ENCODE measurements at regions not wholly inside any gene's neighbourhood (a gene's known extent, or its start where the extent isn't known, plus 50 kb on each side); places are given as distances from the start of the nearest gene placed in this dataset.

DNA sequence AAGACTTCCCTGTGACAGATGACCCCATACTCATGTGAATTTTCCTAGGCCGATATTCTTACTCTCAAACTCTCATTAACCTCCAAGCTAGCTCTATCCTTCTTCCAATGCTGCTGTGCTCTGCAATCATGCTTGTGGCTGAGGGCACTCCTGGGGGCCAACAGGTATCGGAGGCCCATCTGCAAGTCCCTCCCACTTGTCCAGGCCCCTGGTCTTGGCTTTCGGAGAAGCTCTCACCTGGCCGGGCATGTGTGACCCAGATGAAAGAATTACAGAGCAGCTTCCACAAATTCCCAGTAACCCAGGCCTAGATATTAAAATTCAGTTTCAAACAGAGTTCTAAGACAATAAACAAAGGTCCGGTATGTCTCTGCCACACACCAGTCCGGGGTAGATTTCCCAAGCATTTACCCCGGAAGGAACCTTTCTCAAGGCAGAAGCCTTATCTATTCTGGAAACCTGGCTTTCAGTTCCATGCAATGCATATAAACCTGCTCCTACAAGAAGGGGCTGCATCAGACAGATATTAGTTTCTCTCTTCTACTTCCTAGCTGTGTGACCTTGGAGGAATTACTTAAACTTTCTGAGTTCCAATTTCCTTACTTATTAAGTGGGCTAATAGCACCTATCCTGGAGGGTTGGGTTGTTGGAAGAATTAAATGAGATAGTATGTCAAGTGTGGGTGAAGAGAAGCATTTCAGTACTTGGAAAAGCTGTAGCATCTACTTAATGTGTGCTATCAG lies 270.8 kb downstream of the PTTG2 start:
- DNase-seq = no peak

DNA sequence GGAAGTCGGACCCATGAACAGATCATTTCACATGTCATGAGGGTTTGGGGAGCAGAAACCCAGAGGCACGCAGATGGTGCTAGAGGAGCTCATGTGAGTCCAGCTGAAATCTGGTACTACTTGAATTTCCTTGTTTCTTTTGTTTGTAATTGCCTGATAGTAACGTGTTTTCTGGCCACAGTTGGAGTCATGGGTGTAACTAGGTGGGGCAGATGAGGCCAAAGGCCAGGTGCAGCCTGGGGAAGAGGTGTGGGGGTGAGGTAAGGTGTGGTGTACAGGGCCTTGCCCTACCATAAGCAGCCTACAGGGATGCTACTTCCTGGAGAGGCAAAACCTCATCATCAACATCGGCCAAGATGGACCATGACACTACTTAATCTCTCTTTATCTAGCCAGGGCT lies 271.4 kb downstream of the PTTG2 start:
- no peak for DNase-seq

DNA sequence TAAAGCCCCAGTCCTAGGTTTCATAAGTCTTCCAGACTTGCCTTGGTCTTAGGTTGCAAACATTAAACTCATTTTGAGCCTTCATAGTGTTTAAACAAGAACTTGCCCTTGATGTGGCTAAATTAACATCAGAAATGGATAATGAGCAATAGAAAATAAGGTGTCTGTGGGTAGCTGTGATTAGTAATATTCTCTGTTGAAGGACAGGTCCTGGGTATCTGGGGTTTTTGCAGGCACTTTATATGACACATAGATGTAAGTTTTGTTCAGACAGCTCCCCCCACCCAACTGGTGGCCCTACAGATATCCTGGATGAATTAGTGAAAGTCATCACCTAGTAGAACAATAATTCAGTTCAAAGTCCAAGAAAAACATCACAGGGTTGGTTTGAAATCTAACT lies 272.5 kb downstream of the PTTG2 start:
- DNase-seq = no peak

DNA sequence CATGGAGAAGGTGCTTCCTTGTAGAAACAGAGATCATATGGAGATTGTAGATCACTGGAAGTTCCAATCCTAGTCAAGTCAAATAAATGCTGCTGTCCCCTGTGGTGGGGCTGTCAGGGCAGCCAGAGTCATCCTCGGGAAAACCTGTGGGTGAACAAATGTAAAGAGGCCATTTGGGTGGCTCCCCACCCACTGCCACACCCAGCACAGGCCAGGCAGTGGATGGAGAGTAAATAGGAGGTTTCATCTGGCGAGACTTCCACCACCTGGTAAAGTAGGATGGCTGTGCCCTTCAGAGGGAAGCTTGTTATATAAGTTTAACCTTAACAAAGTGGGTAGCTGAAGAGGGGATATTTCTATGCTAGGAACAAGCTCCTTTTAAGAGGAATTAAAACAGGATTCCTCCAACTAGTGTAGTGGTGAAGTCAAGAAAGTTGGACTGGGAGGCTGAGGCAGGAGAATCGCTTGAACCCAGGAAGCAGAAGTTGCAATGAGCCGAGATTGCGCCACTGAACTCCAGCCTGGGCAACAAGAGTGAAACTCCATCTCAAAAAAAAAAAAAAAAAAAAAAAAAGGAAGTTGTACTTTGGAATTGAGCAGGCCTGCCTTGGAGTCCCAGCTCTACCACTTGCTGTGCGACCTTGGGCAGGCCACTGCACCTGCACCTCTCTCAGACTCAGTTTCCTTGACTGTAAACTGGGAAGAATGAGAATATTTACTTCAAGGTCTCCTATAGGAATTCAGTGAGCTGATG lies 273.7 kb downstream of the PTTG2 start:
- no peak for DNase-seq

DNA sequence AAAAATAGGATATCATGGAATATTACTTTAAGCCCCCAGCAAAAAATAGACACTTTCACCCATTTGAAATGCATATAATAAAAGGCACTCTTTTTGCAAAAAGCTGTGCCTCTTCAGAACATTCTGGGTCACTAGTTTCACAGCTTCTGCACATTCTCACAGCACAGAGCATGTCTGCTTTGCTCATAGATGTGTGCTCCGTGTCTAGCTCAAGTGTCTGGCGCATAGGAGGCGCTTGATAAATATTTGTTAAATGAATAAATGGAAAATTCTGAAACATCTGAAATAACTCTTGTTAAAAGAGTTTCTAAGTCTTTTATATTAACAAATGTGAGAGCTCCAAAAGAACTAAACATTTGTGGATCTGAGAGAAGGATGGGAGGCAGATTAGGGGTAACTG lies 275.2 kb downstream of the PTTG2 start:
- no peak for DNase-seq

DNA sequence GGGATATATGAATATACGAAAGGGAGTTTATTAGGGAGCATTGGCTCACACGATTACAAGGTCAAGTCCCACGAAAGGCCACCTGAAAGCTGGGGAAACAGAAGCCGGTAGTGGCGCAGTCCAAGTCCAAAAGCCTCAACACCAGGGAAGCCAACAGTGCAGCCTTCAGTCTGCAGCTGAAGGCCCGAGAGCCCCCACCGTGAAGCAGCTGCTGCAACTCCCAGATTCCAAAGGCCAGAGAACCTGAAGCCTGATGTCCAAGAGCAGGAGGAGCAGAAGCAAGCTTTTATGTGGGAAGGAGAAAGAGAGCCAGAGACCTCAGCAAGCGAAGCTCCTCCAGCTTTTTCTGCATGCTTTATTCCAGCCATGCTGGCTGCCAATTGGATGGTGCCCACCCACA lies 275.8 kb downstream of the PTTG2 start:
- DNase-seq = no peak

DNA sequence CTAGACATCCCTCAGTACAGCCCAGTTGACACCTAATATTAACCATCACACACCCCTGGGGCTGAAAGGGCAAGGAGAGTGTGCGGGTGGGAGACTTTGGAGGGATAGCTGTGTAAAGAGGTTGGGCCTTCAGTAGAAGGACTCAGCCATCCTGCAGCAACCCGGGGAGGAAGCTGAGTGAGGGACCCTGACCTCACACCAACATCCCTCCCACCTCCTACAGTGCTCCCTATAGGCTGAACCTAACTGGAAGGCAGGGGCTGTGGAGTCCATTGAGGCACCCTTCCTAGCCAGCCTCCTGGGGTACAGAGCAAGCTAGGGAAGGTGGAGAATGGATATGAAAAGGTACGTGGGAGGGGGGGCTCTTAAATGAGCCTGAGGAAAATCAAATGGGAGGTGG lies 276.3 kb downstream of the PTTG2 start:
- no peak for DNase-seq

DNA sequence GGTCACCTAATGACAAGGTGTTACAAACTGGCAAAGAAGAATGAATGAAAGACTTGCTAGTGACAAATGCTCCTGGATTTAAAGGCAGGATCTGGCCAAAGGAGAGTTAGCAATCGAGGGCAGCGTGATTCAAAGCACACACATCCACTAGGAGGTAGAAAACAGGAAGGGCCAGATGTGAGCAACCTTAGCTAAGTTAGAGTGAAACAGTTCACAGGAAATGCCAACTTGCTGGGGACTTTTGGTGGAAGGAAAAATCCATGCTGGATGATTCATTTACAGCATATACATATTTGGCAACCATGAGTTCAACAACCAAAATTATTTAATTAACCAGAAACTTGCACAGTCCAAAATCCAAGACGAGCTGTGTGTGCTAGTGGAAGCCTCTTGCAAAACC lies 276.9 kb downstream of the PTTG2 start:
- DNase-seq = no peak

DNA sequence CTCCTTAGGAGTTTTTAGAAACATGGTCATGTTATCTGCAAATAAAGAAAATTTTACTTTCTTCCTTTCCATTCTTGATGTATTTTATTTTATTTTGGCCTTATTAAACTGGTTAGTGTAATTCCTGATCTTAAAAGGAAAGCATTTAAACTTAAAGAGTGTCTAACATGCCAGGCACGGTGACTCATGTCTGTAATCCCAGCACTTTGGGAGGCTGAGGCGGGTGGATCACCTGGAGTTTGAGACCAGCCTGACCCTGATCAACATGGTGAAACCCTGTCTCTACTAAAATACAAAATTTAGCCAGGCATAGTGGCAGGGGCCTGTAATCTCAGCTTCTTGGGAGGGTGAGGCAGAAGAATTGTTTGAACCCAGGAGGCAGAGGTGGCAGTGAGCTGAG lies 281.3 kb downstream of the PTTG2 start:
- DNase-seq = no peak

DNA sequence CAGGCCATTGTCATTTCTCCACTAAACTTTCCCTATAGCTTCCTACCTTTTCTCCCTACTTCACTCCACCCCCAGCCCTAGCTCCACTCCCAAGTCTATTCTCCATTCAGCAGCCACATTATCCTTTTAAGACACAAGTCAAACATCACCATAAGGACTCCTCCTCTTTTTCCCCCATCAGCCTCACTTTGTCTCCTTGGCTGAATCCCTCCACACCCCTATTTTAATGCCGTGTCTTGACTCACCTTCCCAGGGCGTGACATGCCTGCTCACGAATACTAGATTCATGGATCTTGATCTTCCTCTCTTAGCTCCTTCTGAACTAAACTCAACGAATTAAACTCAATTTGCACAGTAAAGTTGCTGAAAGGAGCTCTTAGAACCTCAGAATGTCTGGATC lies 281.9 kb downstream of the PTTG2 start:
- DNase-seq = no peak

DNA sequence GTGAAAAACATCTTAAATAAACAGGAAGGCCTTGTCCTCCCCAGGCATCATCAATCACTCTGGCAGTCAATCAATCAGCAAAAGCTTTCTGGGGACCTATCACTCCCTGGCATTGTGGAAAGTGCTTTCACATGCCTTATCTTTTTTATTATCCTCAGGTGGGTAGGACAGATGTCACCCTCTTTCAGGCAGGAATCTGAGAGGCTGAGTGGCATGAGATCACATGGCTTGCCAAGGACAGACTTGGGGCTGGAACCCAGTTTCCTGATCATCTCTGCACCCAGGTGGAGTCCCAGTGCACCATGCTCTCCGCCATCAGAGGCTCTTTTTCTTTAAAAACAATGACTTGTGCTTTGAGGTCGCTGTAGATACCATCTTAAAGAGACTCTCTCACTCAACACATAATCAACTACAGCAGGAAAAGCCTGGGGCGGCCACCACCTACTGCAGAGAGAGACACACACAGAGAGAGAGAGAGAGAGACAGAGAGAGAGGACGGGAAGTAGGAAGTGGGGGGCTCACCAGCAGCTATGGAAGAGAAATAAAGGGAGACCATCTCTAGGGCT lies 282.7 kb downstream of the PTTG2 start:
- DNase-seq = no peak

DNA sequence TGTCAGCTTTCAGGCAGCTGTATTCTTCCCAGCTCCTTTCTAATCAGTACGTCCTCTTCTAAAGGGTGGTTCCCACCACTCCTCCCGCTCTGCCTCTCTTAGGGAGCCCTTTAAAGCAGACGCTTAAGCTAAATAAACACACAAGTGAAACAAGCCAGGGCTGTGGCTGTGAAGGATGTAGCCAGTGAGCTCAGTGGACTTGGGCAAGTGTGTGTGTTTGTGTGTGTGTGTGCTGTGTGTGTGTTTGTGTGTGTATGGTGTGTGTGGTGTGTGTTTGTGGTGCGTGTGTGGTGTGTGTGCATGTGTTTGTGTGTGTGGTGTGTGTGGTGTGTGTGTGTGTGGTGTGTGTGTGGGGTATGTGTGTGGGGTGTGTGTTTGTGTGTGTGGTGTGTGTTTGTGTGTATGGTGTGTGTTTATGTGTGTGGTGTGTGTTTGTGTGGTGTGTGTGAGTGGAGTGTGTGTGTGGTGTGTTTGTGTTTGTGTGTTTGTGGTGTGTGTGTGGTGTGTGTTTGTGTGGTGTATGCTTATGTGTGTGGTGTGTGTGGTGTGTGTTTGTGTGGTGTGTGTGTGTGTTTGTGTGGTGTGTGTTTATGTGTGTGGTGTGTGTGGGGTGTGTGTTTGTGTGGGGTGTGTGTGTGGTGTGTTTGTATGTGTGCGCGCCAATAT lies 283.3 kb downstream of the PTTG2 start:
- no peak for DNase-seq

DNA sequence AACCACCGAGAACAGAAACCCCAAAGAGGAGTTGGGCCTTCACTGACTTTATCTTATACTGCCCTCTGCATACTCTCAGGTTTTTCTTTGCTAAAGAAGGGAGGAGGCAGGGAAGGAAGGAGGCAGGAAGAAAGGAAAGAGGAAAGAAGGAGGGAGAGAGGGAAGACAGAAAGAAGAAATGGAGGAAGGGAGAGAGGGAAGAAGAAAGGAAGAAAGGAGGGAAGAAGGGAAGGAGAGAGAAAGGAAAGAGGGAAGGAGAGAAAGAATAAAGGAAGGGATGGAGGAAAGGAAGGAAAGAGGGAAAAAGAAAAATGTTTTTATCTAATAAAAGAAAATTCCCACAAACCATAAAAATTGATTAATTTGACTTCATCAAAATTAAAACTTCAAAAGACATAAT lies 294.6 kb downstream of the PTTG2 start:
- no peak for DNase-seq

DNA sequence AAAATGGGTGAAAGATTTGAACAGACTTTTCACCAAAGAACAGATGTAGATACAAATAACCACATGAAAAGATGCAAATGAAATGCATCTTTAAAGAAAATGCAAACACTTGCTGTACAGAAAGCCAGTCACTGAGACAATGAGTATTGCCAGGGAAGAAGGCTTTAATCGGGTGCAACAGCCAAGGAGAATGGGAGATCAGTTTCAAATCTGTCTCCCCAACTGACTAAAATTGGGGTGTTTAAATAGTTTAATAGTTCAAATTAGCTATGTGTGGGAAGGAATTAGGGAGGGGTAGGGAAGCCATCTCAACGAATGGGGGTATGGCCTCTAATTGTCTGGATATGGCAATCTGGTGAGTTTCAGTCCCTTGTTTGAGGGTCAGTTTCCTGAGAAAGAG lies 295.4 kb downstream of the PTTG2 start:
- no peak for DNase-seq

DNA sequence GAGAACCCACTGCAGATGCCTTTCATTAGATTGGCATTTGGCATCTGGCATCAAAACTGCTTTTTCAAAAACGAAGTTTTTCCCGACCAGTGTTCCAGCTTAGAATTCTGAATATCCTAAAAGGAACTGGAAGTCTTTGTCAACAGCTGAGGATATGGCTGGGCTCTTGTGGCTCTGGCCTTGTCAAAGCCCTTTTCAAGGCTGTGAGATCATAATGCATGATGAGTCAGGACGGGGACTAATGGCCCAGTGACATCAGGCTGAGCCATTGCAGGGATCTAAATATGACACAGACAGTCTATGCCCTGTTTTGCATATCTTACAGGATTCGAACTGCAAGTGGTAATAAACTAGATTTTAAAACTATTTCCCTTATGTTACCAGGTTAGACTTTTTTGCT lies 306.4 kb downstream of the PTTG2 start:
- no peak for DNase-seq

DNA sequence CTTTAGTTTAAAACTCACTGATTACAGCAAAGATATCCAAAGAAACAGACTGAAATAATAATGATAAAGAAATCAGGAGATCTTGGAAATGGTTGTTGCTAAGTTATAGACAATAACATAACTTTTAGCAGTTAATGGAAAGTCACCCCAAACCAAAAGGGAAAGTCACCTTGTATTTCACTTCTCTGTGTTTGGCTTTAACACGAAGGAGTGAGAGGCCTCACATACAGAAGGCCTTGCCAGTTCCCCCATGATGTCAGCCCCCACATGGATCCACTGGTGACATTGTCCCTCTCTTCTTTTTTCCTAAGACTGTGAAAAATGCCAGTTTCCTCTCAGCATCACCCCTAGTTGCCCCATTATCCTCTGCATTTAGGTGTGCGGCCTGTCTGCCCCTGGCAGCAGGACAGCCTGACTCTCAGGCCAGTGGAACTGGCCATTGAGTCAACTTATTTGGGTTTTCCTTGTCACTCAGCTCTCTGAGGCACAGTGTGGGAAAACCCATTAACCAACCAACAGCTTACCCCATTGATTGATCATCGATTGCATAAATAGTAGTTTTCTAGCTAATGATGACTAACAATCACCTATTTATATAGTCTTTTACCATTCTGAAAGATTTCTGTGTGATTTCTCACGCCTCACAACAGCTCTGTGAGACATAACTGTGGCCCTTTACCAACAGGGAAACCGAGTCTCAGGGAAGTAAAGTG lies 308.1 kb downstream of the PTTG2 start:
- DNase-seq = no peak

DNA sequence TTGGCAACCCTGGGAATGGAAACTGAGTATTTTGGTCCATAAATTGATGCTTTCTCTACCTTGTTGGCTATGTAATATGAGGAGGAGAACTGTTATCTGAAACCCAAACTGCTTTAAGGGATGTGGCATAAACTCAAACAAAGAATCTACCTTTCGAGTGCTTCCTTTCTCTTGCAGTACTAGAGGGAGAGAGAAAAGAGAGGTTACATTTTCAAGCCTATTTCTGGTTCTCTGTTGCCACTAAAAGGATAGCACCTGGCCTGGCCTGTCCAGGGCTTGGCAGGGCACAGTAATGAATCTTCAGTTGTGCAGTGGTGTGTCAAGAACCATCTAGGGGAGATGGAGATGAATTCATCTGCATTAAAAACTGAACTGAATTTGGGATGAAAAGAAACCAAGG lies 308.6 kb downstream of the PTTG2 start:
- DNase-seq = no peak

DNA sequence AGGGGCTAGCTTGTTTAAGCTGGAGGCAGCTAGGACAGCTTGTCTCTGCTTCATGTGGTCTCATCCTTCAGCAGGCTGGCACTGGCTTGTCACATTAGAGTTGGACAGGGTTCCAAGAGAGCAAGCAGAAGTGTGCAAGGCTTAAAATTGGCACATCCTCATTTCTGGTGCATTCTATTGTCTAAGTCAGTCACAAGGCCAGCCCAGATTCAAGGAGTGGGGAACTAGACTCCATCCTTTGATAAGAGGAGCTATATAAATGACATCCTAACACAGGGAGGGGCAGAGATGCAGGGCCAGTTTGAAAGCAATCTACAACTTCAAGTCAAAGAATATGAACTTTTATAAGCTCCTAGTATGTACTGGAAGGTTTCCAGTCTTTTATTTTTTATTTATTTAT lies 313.2 kb downstream of the PTTG2 start:
- no peak for DNase-seq

DNA sequence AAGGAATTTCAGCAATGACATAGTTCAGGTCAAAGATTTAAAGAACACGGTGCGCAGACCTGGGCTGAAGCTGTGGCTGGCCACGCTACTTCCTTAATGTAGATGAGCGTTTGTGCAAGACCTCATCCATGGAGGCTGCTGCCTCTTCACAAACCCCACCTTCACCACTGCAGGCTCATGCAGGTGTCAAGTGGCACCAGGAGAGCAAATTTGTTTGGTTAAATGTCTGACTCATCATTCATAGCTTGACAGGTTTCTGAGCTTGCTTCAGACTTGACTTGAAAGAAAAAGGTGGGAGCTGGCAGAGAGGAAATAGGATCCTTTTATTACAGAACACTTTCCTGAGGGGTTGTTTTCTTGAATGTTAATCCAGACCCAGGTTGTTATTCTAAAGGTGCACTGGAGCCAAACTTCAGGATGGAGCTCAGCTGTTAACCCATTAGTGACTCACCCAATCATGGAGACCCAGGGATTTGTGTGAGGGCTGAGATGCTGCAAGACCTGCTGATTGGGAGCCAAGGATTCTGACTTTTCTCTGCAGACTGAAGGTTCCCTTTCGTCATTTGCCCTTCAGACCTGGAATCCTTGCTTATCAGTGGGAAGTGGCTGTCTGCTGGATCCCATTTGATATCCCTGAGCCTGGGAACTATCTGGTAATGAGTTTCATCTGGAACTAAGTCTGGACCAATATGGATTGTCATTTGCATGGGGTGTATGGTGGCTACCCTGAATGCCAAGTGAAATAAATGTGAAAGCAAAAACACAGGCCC lies 315.3 kb downstream of the PTTG2 start:
- no peak for DNase-seq

DNA sequence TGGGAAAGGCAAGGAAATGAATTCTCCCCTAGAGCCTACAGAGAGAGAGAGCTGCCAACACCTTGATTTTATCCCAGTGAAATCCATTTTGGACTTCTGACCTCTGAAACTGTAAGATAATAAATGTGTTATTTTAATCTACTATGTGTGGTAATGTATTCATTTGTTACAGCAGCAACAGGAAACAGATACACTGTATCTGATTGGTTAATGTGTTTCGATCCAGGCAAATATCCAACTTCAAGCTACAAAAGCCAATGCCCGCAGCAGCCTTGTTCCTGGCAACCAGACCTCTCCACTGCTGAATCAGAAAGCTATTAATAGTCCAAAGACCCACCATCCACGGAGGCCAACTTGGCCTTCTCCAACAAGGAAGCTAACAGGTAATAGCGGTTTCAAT lies 318.1 kb downstream of the PTTG2 start:
- DNase-seq = no peak

DNA sequence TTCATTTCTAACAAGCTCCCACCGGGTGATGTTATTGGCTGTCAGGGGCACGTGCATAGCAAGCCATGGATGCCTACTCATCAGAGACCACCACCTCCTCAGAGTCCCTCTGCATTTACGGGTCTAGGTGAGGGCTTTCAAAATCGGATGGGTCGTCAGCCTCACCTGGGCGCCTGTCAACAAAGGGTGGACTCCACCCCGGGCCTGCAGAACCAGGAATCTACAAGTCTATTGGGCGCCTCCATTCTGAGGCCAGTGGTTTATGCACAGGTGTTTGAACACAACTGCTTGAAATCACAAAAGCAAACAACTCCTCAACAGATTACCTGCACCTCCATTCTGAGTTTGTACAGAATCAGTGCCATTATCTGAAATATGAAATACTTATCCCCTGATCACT lies 318.9 kb downstream of the PTTG2 start:
- no peak for DNase-seq

DNA sequence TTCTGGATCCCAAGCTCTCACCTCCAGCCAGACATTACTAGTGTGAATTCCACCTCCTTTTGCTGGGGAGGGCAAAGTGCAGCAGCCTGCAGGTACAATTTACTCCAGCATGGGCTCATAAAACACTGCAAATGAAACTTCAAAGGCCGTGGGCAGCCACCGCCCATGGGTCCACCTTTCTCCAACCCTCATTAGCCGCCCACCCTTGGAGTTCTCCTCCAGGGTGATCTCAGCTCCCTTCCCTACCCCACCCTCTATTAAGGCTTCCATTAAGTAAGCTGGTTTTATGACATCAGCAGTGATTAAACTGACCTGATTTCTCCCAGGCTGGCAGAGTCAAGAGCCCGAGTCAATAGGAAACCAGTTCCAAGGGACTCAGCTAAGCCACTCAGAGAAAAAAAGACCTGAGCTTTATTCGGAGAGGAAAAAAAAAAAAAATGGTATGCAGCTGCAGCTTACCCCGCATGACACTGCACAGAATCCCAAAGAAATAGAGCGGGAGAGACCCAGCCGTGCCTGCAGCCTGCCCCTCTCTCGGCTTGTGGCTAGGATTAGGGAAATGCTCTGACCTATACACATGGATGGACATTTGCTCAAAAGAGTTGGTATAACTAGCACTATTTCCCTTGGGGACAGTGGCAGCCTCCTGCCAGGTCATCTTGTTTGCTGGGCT lies 319.6 kb downstream of the PTTG2 start:
- DNase-seq = no peak

All from KG1 (cell line).